B cell (primary cell): ENCODE measurements at regions not wholly inside any gene's neighbourhood (a gene's known extent, or its start where the extent isn't known, plus 50 kb on each side); places are given as distances from the start of the nearest gene placed in this dataset.

Experiments
- EZH2 ChIP-seq: IDR thresholded peaks from 2 replicates; pipeline ENCODE4 v1.6.1; 2012; ENCODE audit warnings: borderline replicate concordance, low read depth, mild to moderate bottlenecking, moderate library complexity, low read length; ENCODE audit not compliant: insufficient read depth, poor library complexity, severe bottlenecking
- TF ChIP-seq, protein P1 (sequence below): fragments of 200-600 bp; IDR thresholded peaks from one replicate; pipeline ENCODE4 v1.8.0; 2022; ENCODE audit warnings: antibody characterized with exemption, mild to moderate bottlenecking

DNA sequence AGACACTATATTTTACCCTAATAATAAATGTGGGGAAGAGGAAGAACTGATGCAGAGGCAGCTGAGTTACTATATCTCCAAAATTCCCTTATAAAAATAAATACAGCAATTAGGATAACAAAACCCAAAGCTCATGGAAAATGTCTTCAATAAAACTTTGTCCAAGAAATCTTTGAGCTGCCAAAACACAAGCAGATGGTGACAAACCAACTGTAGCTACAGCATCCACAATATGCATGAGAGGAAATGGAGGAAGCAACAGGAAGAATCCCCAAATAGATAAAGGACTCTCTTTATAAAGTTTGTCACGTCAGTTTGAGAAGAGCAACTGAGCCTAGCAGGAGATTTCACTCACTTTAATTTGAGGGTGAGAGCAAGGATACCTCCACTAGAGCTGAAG is 638.2 kb downstream of the IGSF11 start:
- TF ChIP-seq EZH2, result no peak
- TF ChIP-seq, protein P1, sequence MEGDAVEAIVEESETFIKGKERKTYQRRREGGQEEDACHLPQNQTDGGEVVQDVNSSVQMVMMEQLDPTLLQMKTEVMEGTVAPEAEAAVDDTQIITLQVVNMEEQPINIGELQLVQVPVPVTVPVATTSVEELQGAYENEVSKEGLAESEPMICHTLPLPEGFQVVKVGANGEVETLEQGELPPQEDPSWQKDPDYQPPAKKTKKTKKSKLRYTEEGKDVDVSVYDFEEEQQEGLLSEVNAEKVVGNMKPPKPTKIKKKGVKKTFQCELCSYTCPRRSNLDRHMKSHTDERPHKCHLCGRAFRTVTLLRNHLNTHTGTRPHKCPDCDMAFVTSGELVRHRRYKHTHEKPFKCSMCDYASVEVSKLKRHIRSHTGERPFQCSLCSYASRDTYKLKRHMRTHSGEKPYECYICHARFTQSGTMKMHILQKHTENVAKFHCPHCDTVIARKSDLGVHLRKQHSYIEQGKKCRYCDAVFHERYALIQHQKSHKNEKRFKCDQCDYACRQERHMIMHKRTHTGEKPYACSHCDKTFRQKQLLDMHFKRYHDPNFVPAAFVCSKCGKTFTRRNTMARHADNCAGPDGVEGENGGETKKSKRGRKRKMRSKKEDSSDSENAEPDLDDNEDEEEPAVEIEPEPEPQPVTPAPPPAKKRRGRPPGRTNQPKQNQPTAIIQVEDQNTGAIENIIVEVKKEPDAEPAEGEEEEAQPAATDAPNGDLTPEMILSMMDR, result no peak
